ENCODE measurements at regions not wholly inside any gene's neighbourhood (a gene's known extent, or its start where the extent isn't known, plus 50 kb on each side); places are given as distances from the start of the nearest gene placed in this dataset.

DNA sequence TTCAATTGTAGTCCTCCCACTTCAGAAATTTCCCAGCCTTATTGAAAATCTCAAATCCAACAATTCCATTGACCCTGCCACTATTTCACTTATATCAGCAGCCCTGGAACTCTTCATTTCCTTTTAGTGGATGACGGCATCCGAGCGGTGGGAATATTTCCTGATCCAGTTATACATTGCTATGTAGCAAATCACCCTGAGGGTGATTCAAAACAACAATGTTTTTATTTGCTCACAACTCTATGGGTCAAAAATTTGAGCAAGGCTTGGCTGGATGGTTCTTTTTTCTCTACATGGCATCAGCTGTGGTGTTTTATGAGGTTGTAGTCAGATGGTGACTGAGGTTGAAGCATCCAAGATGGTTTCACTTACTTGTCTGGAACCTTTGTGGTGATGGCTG lies 70.5 kb downstream of the CHST2 start:
- Histone ChIP-seq H3K9me3 (no peaks in the 10 kb centered on the region), H3K27ac (no peak overlapping the region), H3K4me1 (no peaks in the 10 kb centered on the region), H3K4me3 (no peak overlapping the region), H3K4me2 (no peak overlapping the region)
- TF ChIP-seq EHF (CRISPR knock-in tag; IDR thresholded peaks at IDR 0.05) (no peak), ZNF302 (CRISPR knock-in tag; IDR thresholded peaks at IDR 0.05) (no peak), CBX8 (IDR thresholded peaks at IDR 0.05) (no peak), RAD21 (conservative IDR thresholded peaks at IDR 0.05 in 1 of 2, IDR thresholded peaks at IDR 0.05 in 1 of 2) (no peak), TP53 (CRISPR knock-in tag; IDR thresholded peaks at IDR 0.05) (no peak), JUN (IDR thresholded peaks at IDR 0.05) (no peak), RARB (CRISPR knock-in tag; IDR thresholded peaks at IDR 0.05) (no peak), ZSCAN20 (CRISPR knock-in tag; IDR thresholded peaks at IDR 0.05) (no peak), CHD4 (IDR thresholded peaks at IDR 0.05; ENCODE audit: borderline replicate concordance) (no peak)
- TF ChIP-seq, protein P1, sequence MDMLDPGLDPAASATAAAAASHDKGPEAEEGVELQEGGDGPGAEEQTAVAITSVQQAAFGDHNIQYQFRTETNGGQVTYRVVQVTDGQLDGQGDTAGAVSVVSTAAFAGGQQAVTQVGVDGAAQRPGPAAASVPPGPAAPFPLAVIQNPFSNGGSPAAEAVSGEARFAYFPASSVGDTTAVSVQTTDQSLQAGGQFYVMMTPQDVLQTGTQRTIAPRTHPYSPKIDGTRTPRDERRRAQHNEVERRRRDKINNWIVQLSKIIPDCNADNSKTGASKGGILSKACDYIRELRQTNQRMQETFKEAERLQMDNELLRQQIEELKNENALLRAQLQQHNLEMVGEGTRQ (IDR thresholded peaks at IDR 0.05) = no peak
- TF ChIP-seq, protein P2, sequence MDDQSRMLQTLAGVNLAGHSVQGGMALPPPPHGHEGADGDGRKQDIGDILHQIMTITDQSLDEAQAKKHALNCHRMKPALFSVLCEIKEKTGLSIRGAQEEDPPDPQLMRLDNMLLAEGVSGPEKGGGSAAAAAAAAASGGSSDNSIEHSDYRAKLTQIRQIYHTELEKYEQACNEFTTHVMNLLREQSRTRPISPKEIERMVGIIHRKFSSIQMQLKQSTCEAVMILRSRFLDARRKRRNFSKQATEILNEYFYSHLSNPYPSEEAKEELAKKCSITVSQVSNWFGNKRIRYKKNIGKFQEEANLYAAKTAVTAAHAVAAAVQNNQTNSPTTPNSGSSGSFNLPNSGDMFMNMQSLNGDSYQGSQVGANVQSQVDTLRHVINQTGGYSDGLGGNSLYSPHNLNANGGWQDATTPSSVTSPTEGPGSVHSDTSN (IDR thresholded peaks at IDR 0.05) = no peak
- TF ChIP-seq, protein P3, sequence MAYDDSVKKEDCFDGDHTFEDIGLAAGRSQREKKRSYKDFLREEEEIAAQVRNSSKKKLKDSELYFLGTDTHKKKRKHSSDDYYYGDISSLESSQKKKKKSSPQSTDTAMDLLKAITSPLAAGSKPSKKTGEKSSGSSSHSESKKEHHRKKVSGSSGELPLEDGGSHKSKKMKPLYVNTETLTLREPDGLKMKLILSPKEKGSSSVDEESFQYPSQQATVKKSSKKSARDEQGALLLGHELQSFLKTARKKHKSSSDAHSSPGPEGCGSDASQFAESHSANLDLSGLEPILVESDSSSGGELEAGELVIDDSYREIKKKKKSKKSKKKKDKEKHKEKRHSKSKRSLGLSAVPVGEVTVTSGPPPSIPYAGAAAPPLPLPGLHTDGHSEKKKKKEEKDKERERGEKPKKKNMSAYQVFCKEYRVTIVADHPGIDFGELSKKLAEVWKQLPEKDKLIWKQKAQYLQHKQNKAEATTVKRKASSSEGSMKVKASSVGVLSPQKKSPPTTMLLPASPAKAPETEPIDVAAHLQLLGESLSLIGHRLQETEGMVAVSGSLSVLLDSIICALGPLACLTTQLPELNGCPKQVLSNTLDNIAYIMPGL (CRISPR knock-in tag; IDR thresholded peaks at IDR 0.05; ENCODE audit: borderline replicate concordance) = no peak
- TF ChIP-seq, protein P4, sequence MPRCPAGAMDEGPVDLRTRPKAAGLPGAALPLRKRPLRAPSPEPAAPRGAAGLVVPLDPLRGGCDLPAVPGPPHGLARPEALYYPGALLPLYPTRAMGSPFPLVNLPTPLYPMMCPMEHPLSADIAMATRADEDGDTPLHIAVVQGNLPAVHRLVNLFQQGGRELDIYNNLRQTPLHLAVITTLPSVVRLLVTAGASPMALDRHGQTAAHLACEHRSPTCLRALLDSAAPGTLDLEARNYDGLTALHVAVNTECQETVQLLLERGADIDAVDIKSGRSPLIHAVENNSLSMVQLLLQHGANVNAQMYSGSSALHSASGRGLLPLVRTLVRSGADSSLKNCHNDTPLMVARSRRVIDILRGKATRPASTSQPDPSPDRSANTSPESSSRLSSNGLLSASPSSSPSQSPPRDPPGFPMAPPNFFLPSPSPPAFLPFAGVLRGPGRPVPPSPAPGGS (IDR thresholded peaks at IDR 0.05) = no peak
- ChIA-PET POLR2A (no interaction called here), CTCF (no interaction called here)
- WGBS (ENCODE audit: missing lambda C conversion rate) = 89% methylated on average over 3 of the region's 3 CpGs
- DNase-seq (ENCODE audit: low read depth in 1 of 2, low spot score in 1 of 2) = no peak
- no peak for ATAC-seq
- FAIRE-seq = no peak

DNA sequence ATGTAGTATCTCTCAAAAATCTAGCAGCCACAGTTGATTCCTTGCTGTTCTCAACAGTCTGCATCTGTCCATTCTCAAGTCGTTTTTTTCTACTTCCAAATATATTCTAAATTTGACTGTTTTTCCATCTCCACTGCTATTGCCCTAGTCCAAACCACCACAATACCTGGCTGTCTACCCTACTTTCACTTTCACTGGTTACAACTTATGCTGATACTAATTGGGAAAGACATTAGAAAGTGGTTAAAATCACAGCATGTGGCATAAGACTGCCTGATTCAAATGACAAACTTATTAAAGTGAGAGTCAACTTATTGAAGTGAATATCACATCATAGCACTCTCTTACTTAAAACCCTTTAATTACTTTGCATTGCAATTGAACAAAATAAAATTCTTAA lies 72.6 kb downstream of the CHST2 start:
- DNase-seq (ENCODE audit: low read depth in 1 of 2, low spot score in 1 of 2) (no peak), ATAC-seq (no peak), FAIRE-seq (no peak)
- WGBS (ENCODE audit: missing lambda C conversion rate) = 0% methylated on average over 1 of the region's 1 CpG
- TF ChIP-seq RFX5 (IDR thresholded peaks at IDR 0.05) (no peak), RARB (CRISPR knock-in tag; IDR thresholded peaks at IDR 0.05) (no peak), FOXS1 (CRISPR knock-in tag; IDR thresholded peaks at IDR 0.05) (no peak), ZSCAN20 (CRISPR knock-in tag; IDR thresholded peaks at IDR 0.05) (no peak), RAD21 (conservative IDR thresholded peaks at IDR 0.05 in 1 of 2, IDR thresholded peaks at IDR 0.05 in 1 of 2) (no peak), CHD4 (IDR thresholded peaks at IDR 0.05; ENCODE audit: borderline replicate concordance) (no peak), JUNB (IDR thresholded peaks at IDR 0.05) (no peak), HEYL (CRISPR knock-in tag; IDR thresholded peaks at IDR 0.05) (no peak), ZNF302 (CRISPR knock-in tag; IDR thresholded peaks at IDR 0.05) (no peak), MAZ (IDR thresholded peaks at IDR 0.05; ENCODE audit: borderline replicate concordance, low read depth, low read length) (no peak), NFE2L2 (conservative IDR thresholded peaks at IDR 0.05; ENCODE audit: low read length) (no peak), POLR2AphosphoS2 (conservative IDR thresholded peaks at IDR 0.05; ENCODE audit: low read length) (no peak), NPAS2 (CRISPR knock-in tag; IDR thresholded peaks at IDR 0.05; ENCODE audit: borderline replicate concordance) (no peak)
- TF ChIP-seq, protein P5, sequence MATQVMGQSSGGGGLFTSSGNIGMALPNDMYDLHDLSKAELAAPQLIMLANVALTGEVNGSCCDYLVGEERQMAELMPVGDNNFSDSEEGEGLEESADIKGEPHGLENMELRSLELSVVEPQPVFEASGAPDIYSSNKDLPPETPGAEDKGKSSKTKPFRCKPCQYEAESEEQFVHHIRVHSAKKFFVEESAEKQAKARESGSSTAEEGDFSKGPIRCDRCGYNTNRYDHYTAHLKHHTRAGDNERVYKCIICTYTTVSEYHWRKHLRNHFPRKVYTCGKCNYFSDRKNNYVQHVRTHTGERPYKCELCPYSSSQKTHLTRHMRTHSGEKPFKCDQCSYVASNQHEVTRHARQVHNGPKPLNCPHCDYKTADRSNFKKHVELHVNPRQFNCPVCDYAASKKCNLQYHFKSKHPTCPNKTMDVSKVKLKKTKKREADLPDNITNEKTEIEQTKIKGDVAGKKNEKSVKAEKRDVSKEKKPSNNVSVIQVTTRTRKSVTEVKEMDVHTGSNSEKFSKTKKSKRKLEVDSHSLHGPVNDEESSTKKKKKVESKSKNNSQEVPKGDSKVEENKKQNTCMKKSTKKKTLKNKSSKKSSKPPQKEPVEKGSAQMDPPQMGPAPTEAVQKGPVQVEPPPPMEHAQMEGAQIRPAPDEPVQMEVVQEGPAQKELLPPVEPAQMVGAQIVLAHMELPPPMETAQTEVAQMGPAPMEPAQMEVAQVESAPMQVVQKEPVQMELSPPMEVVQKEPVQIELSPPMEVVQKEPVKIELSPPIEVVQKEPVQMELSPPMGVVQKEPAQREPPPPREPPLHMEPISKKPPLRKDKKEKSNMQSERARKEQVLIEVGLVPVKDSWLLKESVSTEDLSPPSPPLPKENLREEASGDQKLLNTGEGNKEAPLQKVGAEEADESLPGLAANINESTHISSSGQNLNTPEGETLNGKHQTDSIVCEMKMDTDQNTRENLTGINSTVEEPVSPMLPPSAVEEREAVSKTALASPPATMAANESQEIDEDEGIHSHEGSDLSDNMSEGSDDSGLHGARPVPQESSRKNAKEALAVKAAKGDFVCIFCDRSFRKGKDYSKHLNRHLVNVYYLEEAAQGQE (IDR thresholded peaks at IDR 0.05) = no peak
- Histone ChIP-seq H3K4me2 (no peak overlapping the region), H3K4me1 (no peaks in the 10 kb centered on the region), H3K4me3 (no peak overlapping the region), H3K27ac (no peak overlapping the region), H3K9me3 (no peaks in the 10 kb centered on the region)
- CTCF ChIA-PET = no interaction called here
- POLR2A ChIA-PET = no interaction called here
